SK-N-SH (cell line): ENCODE measurements at regions not wholly inside any gene's neighbourhood (a gene's known extent, or its start where the extent isn't known, plus 50 kb on each side); places are given as distances from the start of the nearest gene placed in this dataset.

Experiments used
- CTCF ChIA-PET: fragments of 300-600, 350-600 bp; formaldehyde crosslinking; extraction: SDS; loops from one replicate; lab custom pipeline; 2021; lab: Yijun Ruan, JAX
- POLR2A ChIA-PET: fragments of 350-600 bp; sonication (Branson Sonifier 250); formaldehyde crosslinking; extraction: SDS; loops from one replicate; lab custom pipeline; 2020; ENCODE audit warnings: antibody characterized with exemption, inconsistent platforms; lab: Yijun Ruan, JAX
- DNase-seq: peaks from one replicate; pipeline ENCODE4 v3.0.0; 2012
- H2AFZ ChIP-seq: fragments of 200-600 bp; sonication (generic); 2 replicates; pipeline ENCODE4 v1.8.1; 2016; ENCODE audit warnings: antibody characterized with exemption, mild to moderate bottlenecking, low read depth
- H3F3A ChIP-seq: fragments of 200-600 bp; sonication (generic); replicated peaks from 2 replicates; pipeline ENCODE3; 2016; ENCODE audit warnings: antibody characterized with exemption, mild to moderate bottlenecking; ENCODE audit not compliant: insufficient read depth
- H3K27ac ChIP-seq, 2 experiments: fragments of 200-500 bp in 1 of 2; fragments of 200-600 bp in 1 of 2; sonication (Bioruptor generic) in 1 of 2; sonication (generic), shearing (Covaris generic) in 1 of 2; 2 replicates each; pipeline versions ENCODE4 v1.5.1 to v1.6.1; 2014 to 2016; ENCODE audit warnings: low read depth in 2 of 2, inconsistent platforms in 1 of 2, low read length in 1 of 2, mild to moderate bottlenecking in 1 of 2, mixed read lengths in 1 of 2
- H3K27me3 ChIP-seq: fragments of 200-600 bp; sonication (generic), shearing (Covaris generic); 2 replicates; pipeline ENCODE4 v1.6.1; 2016; ENCODE audit warnings: mixed run types; ENCODE audit not compliant: insufficient read depth
- H3K36me3 ChIP-seq, 2 experiments: fragments of 200-500 bp in 1 of 2; fragments of 200-600 bp in 1 of 2; sonication (Bioruptor generic) in 1 of 2; sonication (generic) in 1 of 2; replicated peaks in 1 of 2; 2 replicates each; pipeline versions ENCODE3 to v1.5.1; 2014 to 2016; ENCODE audit warnings: low read length in 1 of 2, mild to moderate bottlenecking in 1 of 2; ENCODE audit not compliant: insufficient read depth in 2 of 2, control insufficient read depth in 1 of 2
- H3K4me1 ChIP-seq, 2 experiments: fragments of 200-500 bp in 1 of 2; fragments of 200-600 bp in 1 of 2; sonication (Bioruptor generic) in 1 of 2; sonication (generic), shearing (Covaris generic) in 1 of 2; 2 replicates each; pipeline versions ENCODE4 v1.5.1 to v1.6.1; 2014 to 2016; ENCODE audit warnings: low read depth in 1 of 2, low read length in 1 of 2, mixed run types in 1 of 2; ENCODE audit not compliant: insufficient read depth in 2 of 2, control insufficient read depth in 1 of 2
- H3K4me2 ChIP-seq: fragments of 200-600 bp; sonication (generic), shearing (Covaris generic); 2 replicates; pipeline ENCODE4 v1.6.1; 2017; ENCODE audit warnings: mixed run types
- H3K4me3 ChIP-seq, 2 experiments: fragments of 200-500 bp in 1 of 2; fragments of 200-600 bp in 1 of 2; sonication (Bioruptor generic) in 1 of 2; sonication (generic), shearing (Covaris generic) in 1 of 2; 2 replicates each; pipeline versions ENCODE4 v1.5.1 to v1.8.1; 2014 to 2016; ENCODE audit warnings: low read depth in 2 of 2, inconsistent platforms in 1 of 2, low read length in 1 of 2, mild to moderate bottlenecking in 1 of 2, mixed read lengths in 1 of 2, moderate library complexity in 1 of 2
- H3K79me2 ChIP-seq: fragments of 200-600 bp; sonication (generic); 2 replicates; pipeline ENCODE4 v1.8.1; 2017; ENCODE audit warnings: mild to moderate bottlenecking; ENCODE audit not compliant: insufficient read depth
- H3K9ac ChIP-seq: fragments of 200-600 bp; sonication (generic); 2 replicates; pipeline ENCODE4 v1.6.1; 2017; ENCODE audit warnings: mixed run types
- H3K9me2 ChIP-seq: fragments of 200-600 bp; sonication (generic); 2 replicates; pipeline ENCODE4 v1.6.1; 2017; ENCODE audit warnings: mixed run types
- H3K9me3 ChIP-seq: fragments of 200-600 bp; sonication (generic); 2 replicates; pipeline ENCODE4 v1.6.1; 2017; ENCODE audit warnings: mixed run types, mild to moderate bottlenecking, moderate library complexity
- H4K20me1 ChIP-seq: fragments of 200-600 bp; sonication (generic); 2 replicates; pipeline ENCODE4 v1.6.1; 2017; ENCODE audit warnings: mild to moderate bottlenecking, mixed run types; ENCODE audit not compliant: insufficient read depth
- CHD2 ChIP-seq: fragments of 150-350 bp; IDR thresholded peaks from 2 replicates; pipeline ENCODE4 v1.6.1; 2018; ENCODE audit warnings: low read length; ENCODE audit not compliant: partially characterized antibody
- CTCF ChIP-seq: fragments of 200-600 bp; sonication (generic); IDR thresholded peaks from 2 replicates; pipeline ENCODE4 v1.6.1; 2017; ENCODE audit warnings: antibody characterized with exemption, mild to moderate bottlenecking, moderate library complexity
- EP300 ChIP-seq, 2 experiments: IDR thresholded peaks; 2 replicates each; pipeline versions ENCODE4 v1.4.0 to v1.6.1; 2012; ENCODE audit warnings: borderline replicate concordance in 1 of 2, low read depth in 1 of 2, low read length in 1 of 2
- EZH2phosphoT487 ChIP-seq: fragments of 200-600 bp; sonication (generic); IDR thresholded peaks from 2 replicates; pipeline ENCODE4 v1.6.1; 2017; ENCODE audit warnings: low read depth, mixed run types, mild to moderate bottlenecking, antibody characterized with exemption, moderate library complexity, borderline replicate concordance
- FOSL2 ChIP-seq: IDR thresholded peaks from 2 replicates; pipeline ENCODE4 v1.4.0; 2012; ENCODE audit warnings: low read depth, mild to moderate bottlenecking, moderate library complexity, borderline replicate concordance
- FOXJ3 ChIP-seq: sonication (generic); formaldehyde crosslinking; IDR thresholded peaks from 2 replicates; pipeline ENCODE4 v1.5.1; 2020; ENCODE audit warnings: mild to moderate bottlenecking, missing genetic modification reagents
- FOXM1 ChIP-seq: IDR thresholded peaks from 2 replicates; pipeline ENCODE4 v1.4.0; 2012; ENCODE audit warnings: low read depth, mild to moderate bottlenecking
- GABPA ChIP-seq: IDR thresholded peaks from 2 replicates; pipeline ENCODE4 v1.4.0; 2012; ENCODE audit warnings: low read depth, mild to moderate bottlenecking
- GATA2 ChIP-seq: sonication (generic); formaldehyde crosslinking; IDR thresholded peaks from 2 replicates; pipeline ENCODE4 v1.5.0; 2020; ENCODE audit warnings: mild to moderate bottlenecking, missing genetic modification reagents
- JUND ChIP-seq: IDR thresholded peaks from 2 replicates; pipeline ENCODE4 v1.4.0; 2012
- MXI1 ChIP-seq: IDR thresholded peaks from 2 replicates; pipeline ENCODE4 v1.6.1; 2012; ENCODE audit warnings: mild to moderate bottlenecking, low read depth, low read length, improper control_type of control experiment
- NFIC ChIP-seq: IDR thresholded peaks from 2 replicates; pipeline ENCODE4 v1.4.0; 2012; ENCODE audit warnings: borderline replicate concordance
- NRF1 ChIP-seq: IDR thresholded peaks from 2 replicates; pipeline ENCODE4 v1.6.1; 2012; ENCODE audit warnings: low read depth, mild to moderate bottlenecking, low read length
- POLR2AphosphoS5 ChIP-seq: IDR thresholded peaks from 2 replicates; pipeline ENCODE4 v1.6.1; 2012; ENCODE audit warnings: low read depth, low read length
- RAD21 ChIP-seq: IDR thresholded peaks from 2 replicates; pipeline ENCODE4 v1.6.1; 2012; ENCODE audit warnings: mild to moderate bottlenecking, low read length
- RCOR1 ChIP-seq: fragments of 150-350 bp; IDR thresholded peaks from 2 replicates; pipeline ENCODE4 v1.6.1; 2017; ENCODE audit warnings: antibody characterized with exemption, low read length
- TCF12 ChIP-seq: IDR thresholded peaks from 2 replicates; pipeline ENCODE4 v1.4.0; 2012
- YY1 ChIP-seq: IDR thresholded peaks from 2 replicates; pipeline ENCODE4 v1.4.0; 2012; ENCODE audit warnings: low read depth, mild to moderate bottlenecking
- WGBS: methylation state at CpG from one replicate; pipeline ENCODE4 v1.1.6; 2017; ENCODE audit warnings: low lambda C conversion rate; 5-methylcytosine and 5-hydroxymethylcytosine counted together
- TF ChIP-seq, protein P1 (sequence below): fragments of 150-350 bp; IDR thresholded peaks from 2 replicates; pipeline ENCODE4 v1.6.1; 2016; ENCODE audit warnings: mild to moderate bottlenecking, low read depth, low read length
- TF ChIP-seq, protein P2 (sequence below): IDR thresholded peaks from 2 replicates; pipeline ENCODE4 v1.6.1; 2012; ENCODE audit warnings: mild to moderate bottlenecking, low read depth, low read length, moderate library complexity
- TF ChIP-seq, protein P3 (sequence below): IDR thresholded peaks from 2 replicates; pipeline ENCODE4 v1.4.0; 2012; ENCODE audit warnings: low read depth, borderline replicate concordance

DNA sequence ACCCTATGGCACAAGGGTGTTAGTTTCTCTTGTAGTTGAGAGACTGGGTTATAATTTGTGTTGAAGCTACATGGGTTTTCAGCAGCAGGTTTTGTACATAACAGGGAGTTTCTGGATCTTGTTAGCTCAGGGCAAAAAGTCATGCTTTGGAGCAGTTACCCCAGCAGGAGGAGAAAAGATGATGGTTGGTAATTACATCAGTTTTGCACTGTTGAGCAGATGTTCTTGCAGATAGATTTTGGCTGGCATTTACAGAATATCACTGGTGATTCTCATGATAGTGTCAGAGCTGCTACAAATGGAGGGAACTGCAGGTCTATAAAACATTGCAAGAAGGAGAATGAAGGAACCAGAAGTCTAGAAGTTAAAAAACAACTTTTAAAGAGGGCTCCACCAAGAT, 215.2 kb upstream of the ATP5MC3 start:
- Histone ChIP-seq H4K20me1 (no peaks in the 10 kb centered on the region), H3K27ac (peak overlapping the region in 1 of 2 experiments; percentile 72; a peak in 2 of 4 replicates), H3K4me2 (no peak overlapping the region), H3K79me2 (no peaks in the 10 kb centered on the region), H3K9ac (no peak overlapping the region), H3K36me3 (no peaks in the 10 kb centered on the region), H3K4me3 (no peak overlapping the region), H2AFZ (no peak overlapping the region), H3K9me2 (no peaks in the 10 kb centered on the region), H3K4me1 (peaks cover 0 to 8% of the 10 kb centered on the region in 2 experiments; a peak in 2 of 4 replicates), H3F3A (no peaks in the 10 kb centered on the region), H3K9me3 (no peaks in the 10 kb centered on the region), H3K27me3 (no peaks in the 10 kb centered on the region)
- peak; percentile 47 for DNase-seq
- TF ChIP-seq, protein P1, sequence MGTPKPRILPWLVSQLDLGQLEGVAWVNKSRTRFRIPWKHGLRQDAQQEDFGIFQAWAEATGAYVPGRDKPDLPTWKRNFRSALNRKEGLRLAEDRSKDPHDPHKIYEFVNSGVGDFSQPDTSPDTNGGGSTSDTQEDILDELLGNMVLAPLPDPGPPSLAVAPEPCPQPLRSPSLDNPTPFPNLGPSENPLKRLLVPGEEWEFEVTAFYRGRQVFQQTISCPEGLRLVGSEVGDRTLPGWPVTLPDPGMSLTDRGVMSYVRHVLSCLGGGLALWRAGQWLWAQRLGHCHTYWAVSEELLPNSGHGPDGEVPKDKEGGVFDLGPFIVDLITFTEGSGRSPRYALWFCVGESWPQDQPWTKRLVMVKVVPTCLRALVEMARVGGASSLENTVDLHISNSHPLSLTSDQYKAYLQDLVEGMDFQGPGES: no peak
- TF ChIP-seq GABPA (no peak), FOSL2 (no peak), GATA2 (CRISPR knock-in tag) (peak; percentile 93), CHD2 (peak; percentile 86), EP300 (IDR thresholded peaks at IDR 0.05; ENCODE audit: borderline replicate concordance in 1 of 2, low read depth in 1 of 2, low read length in 1 of 2) (peak in 1 of 2 experiments; percentile 96; a peak in 2 of 4 replicates), MXI1 (peak; percentile 44; the same call in 1 of the 2 replicates), NFIC (no peak), YY1 (no peak), RCOR1 (peak; percentile 93), FOXJ3 (CRISPR knock-in tag) (peak; percentile 79), RAD21 (peak; percentile 37), JUND (no peak), TCF12 (peak; percentile 47; the same call in 1 of the 2 replicates)
- ChIA-PET CTCF (interaction anchor here (0.9 to 1.5 kb wide), 10 partner anchors 19 to 700 kb away, joined by 3 to 6 read pairs (median 5); no protein-coding TSS in a partner anchor), POLR2A (no interaction called here)

DNA sequence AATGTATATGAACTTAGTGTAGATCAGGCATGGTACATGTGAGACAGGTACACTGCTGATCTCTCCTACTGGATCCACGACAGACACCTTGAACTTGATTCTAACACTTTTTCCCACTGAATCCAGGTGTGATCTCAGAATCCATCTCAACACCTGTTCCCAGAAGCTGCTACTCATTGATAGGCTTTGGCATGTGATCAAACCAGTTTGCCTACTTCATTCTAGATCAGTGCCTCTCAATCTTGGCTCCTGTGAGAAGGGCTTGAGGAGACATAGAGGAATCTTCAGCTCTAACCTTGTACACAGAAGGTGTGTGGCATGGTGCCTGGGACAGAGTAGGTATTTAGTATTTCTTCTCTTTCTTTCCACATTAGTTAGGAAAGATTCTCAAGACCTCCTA, 212.3 kb upstream of the ATP5MC3 start:
- no peak overlapping the region for H3K4me2 ChIP-seq
- no peaks in the 10 kb centered on the region for H3K79me2 ChIP-seq
- ChIA-PET CTCF (interaction anchor here (0.6 to 1.6 kb wide), 2 partner anchors 27 to 692 kb away, joined by 3 to 5 read pairs; no protein-coding TSS in a partner anchor), POLR2A (no interaction called here)
- 13% methylated on average over 1 of the region's 1 CpG for whole genome bisulfite sequencing
- H3K27me3 ChIP-seq: no peaks in the 10 kb centered on the region
- H3K4me1 ChIP-seq: peaks cover 0 to 8% of the 10 kb centered on the region in 2 experiments; a peak in 2 of 4 replicates
- no peaks in the 10 kb centered on the region for H4K20me1 ChIP-seq
- H2AFZ ChIP-seq: no peak overlapping the region
- DNase-seq: no peak
- no peaks in the 10 kb centered on the region for H3K36me3 ChIP-seq
- no peak overlapping the region for H3K27ac ChIP-seq
- H3K9me2 ChIP-seq: no peaks in the 10 kb centered on the region
- H3F3A ChIP-seq: no peaks in the 10 kb centered on the region
- H3K4me3 ChIP-seq: no peak overlapping the region
- no peaks in the 10 kb centered on the region for H3K9me3 ChIP-seq
- H3K9ac ChIP-seq: no peak overlapping the region
- TF ChIP-seq FOXM1 (no peak), GATA2 (CRISPR knock-in tag) (no peak), POLR2AphosphoS5 (no peak), NRF1 (no peak), EZH2phosphoT487 (no peak), CTCF (no peak), YY1 (no peak), EP300 (IDR thresholded peaks at IDR 0.05; ENCODE audit: borderline replicate concordance in 1 of 2, low read depth in 1 of 2, low read length in 1 of 2) (no peak), GABPA (no peak)
- TF ChIP-seq, protein P2, sequence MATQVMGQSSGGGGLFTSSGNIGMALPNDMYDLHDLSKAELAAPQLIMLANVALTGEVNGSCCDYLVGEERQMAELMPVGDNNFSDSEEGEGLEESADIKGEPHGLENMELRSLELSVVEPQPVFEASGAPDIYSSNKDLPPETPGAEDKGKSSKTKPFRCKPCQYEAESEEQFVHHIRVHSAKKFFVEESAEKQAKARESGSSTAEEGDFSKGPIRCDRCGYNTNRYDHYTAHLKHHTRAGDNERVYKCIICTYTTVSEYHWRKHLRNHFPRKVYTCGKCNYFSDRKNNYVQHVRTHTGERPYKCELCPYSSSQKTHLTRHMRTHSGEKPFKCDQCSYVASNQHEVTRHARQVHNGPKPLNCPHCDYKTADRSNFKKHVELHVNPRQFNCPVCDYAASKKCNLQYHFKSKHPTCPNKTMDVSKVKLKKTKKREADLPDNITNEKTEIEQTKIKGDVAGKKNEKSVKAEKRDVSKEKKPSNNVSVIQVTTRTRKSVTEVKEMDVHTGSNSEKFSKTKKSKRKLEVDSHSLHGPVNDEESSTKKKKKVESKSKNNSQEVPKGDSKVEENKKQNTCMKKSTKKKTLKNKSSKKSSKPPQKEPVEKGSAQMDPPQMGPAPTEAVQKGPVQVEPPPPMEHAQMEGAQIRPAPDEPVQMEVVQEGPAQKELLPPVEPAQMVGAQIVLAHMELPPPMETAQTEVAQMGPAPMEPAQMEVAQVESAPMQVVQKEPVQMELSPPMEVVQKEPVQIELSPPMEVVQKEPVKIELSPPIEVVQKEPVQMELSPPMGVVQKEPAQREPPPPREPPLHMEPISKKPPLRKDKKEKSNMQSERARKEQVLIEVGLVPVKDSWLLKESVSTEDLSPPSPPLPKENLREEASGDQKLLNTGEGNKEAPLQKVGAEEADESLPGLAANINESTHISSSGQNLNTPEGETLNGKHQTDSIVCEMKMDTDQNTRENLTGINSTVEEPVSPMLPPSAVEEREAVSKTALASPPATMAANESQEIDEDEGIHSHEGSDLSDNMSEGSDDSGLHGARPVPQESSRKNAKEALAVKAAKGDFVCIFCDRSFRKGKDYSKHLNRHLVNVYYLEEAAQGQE: no peak
- TF ChIP-seq, protein P3, sequence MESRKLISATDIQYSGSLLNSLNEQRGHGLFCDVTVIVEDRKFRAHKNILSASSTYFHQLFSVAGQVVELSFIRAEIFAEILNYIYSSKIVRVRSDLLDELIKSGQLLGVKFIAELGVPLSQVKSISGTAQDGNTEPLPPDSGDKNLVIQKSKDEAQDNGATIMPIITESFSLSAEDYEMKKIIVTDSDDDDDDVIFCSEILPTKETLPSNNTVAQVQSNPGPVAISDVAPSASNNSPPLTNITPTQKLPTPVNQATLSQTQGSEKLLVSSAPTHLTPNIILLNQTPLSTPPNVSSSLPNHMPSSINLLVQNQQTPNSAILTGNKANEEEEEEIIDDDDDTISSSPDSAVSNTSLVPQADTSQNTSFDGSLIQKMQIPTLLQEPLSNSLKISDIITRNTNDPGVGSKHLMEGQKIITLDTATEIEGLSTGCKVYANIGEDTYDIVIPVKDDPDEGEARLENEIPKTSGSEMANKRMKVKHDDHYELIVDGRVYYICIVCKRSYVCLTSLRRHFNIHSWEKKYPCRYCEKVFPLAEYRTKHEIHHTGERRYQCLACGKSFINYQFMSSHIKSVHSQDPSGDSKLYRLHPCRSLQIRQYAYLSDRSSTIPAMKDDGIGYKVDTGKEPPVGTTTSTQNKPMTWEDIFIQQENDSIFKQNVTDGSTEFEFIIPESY: no peak
